ENCODE measurements at regions not wholly inside any gene's neighbourhood (a gene's known extent, or its start where the extent isn't known, plus 50 kb on each side); places are given as distances from the start of the nearest gene placed in this dataset.

- TF ChIP-seq CTCF (IDR thresholded peaks at IDR 0.05; ENCODE audit: low read length) = no peak
- no peak for TF ChIP-seq EZH2 (IDR thresholded peaks at IDR 0.05; ENCODE audit: borderline replicate concordance, low read length)
Measured at GRCh38 chr18:22666411-22666940, 248.8 kb upstream of the CTAGE1 start.
